ENCODE measurements at regions not wholly inside any gene's neighbourhood (a gene's known extent, or its start where the extent isn't known, plus 50 kb on each side); places are given as distances from the start of the nearest gene placed in this dataset.

DNA sequence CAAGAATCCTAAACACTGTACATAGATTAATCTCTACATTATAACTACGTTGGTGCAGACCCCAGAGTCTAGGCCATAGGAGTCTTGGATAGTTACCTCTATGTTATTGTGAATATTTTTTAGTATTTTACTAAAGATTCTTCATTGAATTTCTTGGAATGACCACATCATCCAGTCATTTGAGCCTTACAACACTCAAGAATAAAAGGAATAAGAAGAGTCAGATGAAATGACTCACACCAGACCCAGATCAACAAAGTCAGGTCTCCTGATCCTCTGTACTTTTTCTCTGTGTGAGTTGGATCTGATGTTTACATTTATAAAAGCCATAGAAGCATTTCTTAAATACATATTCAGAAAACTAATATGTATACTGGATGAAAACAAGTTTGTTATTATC lies 179.2 kb upstream of the ARHGAP20 start:
- Histone ChIP-seq H3K9me3 (ENCODE audit: control extremely low read depth in 1 of 5, control insufficient read depth in 4 of 5, insufficient read depth in 2 of 5, low read depth in 1 of 5, low read length in 4 of 5) (no peaks in the 10 kb centered on the region), H3K36me3 (ENCODE audit: control insufficient read depth in 4 of 4, insufficient read depth in 4 of 4, low read length in 3 of 4) (no peaks in the 10 kb centered on the region), H3K27me3 (replicated peaks in 2 of 5; ENCODE audit: control insufficient read depth in 4 of 5, insufficient read depth in 5 of 5, low read length in 4 of 5) (no peaks in the 10 kb centered on the region), H3K27ac (ENCODE audit: insufficient read depth in 1 of 2, low read depth in 1 of 2, low read length in 2 of 2, poor library complexity in 1 of 2, severe bottlenecking in 2 of 2) (no peak overlapping the region), H3K4me1 (ENCODE audit: control extremely low read depth in 1 of 4, control insufficient read depth in 4 of 4, insufficient read depth in 4 of 4, low read length in 3 of 4) (peaks cover 0 to 8% (median 5%) of the 10 kb centered on the region in 4 experiments), H3K4me3 (ENCODE audit: control insufficient read depth in 1 of 7, extremely low read depth in 1 of 7, insufficient read depth in 4 of 7, low read depth in 2 of 7, low read length in 6 of 7) (no peak overlapping the region)
- no CpG with 5 or more reads among the region's 1 CpG for WGBS (ENCODE audit: insufficient coverage)
- ChIA-PET CTCF (no interaction called here), POLR2A (no interaction called here)
- DNase-seq = no peak

DNA sequence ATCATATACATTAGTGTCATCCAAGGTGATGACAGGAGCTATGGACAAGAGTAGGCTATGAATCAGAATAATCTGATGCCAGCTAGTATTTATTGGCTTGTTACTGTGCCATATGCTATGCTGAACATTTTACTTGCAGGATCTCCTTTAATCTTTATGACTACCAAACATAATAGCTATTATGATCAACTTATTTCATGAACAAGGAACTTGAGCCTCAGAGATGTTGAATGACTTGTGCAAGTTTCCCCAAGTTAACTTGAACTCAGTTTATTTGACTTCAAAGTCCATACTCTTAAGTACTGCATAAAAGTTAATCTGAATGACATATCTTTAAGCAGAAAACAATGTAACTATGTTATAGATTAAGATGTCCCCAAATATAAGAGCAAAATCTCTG lies 178.8 kb upstream of the ARHGAP20 start:
- Histone ChIP-seq H3K27ac (ENCODE audit: insufficient read depth in 1 of 2, low read depth in 1 of 2, low read length in 2 of 2, poor library complexity in 1 of 2, severe bottlenecking in 2 of 2) (no peak overlapping the region), H3K4me3 (ENCODE audit: control insufficient read depth in 1 of 7, extremely low read depth in 1 of 7, insufficient read depth in 4 of 7, low read depth in 2 of 7, low read length in 6 of 7) (no peak overlapping the region), H3K36me3 (ENCODE audit: control insufficient read depth in 4 of 4, insufficient read depth in 4 of 4, low read length in 3 of 4) (no peaks in the 10 kb centered on the region), H3K9me3 (ENCODE audit: control extremely low read depth in 1 of 5, control insufficient read depth in 4 of 5, insufficient read depth in 2 of 5, low read depth in 1 of 5, low read length in 4 of 5) (no peaks in the 10 kb centered on the region), H3K27me3 (replicated peaks in 2 of 5; ENCODE audit: control insufficient read depth in 4 of 5, insufficient read depth in 5 of 5, low read length in 4 of 5) (no peaks in the 10 kb centered on the region), H3K4me1 (ENCODE audit: control extremely low read depth in 1 of 4, control insufficient read depth in 4 of 4, insufficient read depth in 4 of 4, low read length in 3 of 4) (peaks cover 0 to 8% (median 5%) of the 10 kb centered on the region in 4 experiments)
- CTCF ChIA-PET = no interaction called here
- POLR2A ChIA-PET = no interaction called here
- no peak for DNase-seq

DNA sequence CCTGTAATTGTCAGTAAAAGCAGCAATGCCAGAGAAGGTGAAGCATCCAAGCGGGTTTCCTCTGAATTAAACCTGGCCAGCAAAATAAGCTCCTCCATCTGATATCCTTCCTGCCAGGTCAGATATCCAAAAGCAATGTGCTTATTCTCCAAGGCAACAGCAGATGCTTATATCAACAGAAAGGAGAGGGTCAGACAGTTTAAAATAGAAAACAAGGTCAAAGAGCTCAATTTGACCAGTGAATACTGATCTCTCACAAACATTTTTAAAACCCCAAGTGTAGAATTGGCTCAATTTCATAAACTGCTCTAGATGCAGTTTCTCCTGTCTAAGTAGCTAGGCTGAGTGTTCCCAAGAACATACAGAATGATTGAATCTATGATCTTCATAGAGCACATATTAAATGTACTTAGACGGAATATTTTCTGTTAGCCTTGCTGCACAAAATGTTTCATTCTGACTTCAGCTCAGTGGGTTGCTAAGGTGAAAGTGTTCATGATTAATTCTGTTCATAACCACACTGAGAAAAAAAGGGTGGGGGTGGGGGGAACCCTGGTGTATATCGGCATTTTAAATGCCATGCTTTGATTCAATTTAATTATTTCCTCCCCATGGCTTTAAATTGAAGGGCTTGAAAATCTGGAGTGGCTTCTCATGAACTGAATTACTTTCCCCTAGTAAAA lies 174.2 kb upstream of the ARHGAP20 start:
- CTCF ChIA-PET = interaction anchor here (1.2 to 1.3 kb wide), 2 partner anchors 10 to 84 kb away, joined by 3 read pairs; no protein-coding TSS in a partner anchor
- no peak overlapping the region for H3K27ac ChIP-seq (ENCODE audit: insufficient read depth in 1 of 2, low read depth in 1 of 2, low read length in 2 of 2, poor library complexity in 1 of 2, severe bottlenecking in 2 of 2)
- DNase-seq = no peak
- peaks cover 0 to 6% (median 0%) of the 10 kb centered on the region in 4 experiments for H3K4me1 ChIP-seq (ENCODE audit: control extremely low read depth in 1 of 4, control insufficient read depth in 4 of 4, insufficient read depth in 4 of 4, low read length in 3 of 4)
- POLR2A ChIA-PET = interaction anchor here (1.1 kb wide), 1 partner anchor 20 kb away, joined by 5 read pairs; no protein-coding TSS in a partner anchor
- H3K9me3 ChIP-seq (ENCODE audit: control extremely low read depth in 1 of 5, control insufficient read depth in 4 of 5, insufficient read depth in 2 of 5, low read depth in 1 of 5, low read length in 4 of 5) = no peaks in the 10 kb centered on the region
- H3K4me3 ChIP-seq (ENCODE audit: control insufficient read depth in 1 of 7, extremely low read depth in 1 of 7, insufficient read depth in 4 of 7, low read depth in 2 of 7, low read length in 6 of 7) = no peak overlapping the region
- no peaks in the 10 kb centered on the region for H3K36me3 ChIP-seq (ENCODE audit: control insufficient read depth in 4 of 4, insufficient read depth in 4 of 4, low read length in 3 of 4)
- WGBS (ENCODE audit: insufficient coverage) = 100% methylated on average over 2 of the region's 3 CpGs
- H3K27me3 ChIP-seq (replicated peaks in 2 of 5; ENCODE audit: control insufficient read depth in 4 of 5, insufficient read depth in 5 of 5, low read length in 4 of 5) = no peaks in the 10 kb centered on the region

DNA sequence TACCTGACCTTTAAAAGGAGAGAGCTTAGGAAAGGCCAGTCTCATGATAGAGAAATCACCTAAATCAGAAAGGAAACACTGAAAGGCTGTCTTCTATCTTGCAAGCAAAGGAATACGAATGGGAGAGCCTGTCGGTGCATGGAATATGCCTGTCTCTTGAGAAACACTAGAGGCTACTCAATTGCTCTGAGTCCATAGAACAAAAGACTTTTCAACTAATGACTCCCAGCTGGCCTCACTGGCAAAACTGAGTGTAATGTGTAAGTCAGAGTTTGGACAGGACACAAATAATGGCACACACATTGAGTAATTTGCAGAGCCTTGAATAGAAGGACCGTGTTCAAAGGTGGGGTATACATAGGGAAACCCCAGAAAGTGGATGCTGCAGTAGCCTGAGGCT lies 171.0 kb upstream of the ARHGAP20 start:
- H3K9me3 ChIP-seq (ENCODE audit: control extremely low read depth in 1 of 5, control insufficient read depth in 4 of 5, insufficient read depth in 2 of 5, low read depth in 1 of 5, low read length in 4 of 5) = peaks cover 0 to under 1% (median 0%) of the 10 kb centered on the region in 5 experiments
- no peaks in the 10 kb centered on the region for H3K36me3 ChIP-seq (ENCODE audit: control insufficient read depth in 4 of 4, insufficient read depth in 4 of 4, low read length in 3 of 4)
- POLR2A ChIA-PET = no interaction called here
- WGBS (ENCODE audit: insufficient coverage) = 100% methylated on average over 3 of the region's 3 CpGs
- H3K27me3 ChIP-seq (replicated peaks in 2 of 5; ENCODE audit: control insufficient read depth in 4 of 5, insufficient read depth in 5 of 5, low read length in 4 of 5) = no peaks in the 10 kb centered on the region
- CTCF ChIA-PET = interaction anchor here (1.6 kb wide), 1 partner anchor 10 kb away, joined by 3 read pairs; no protein-coding TSS in a partner anchor
- H3K27ac ChIP-seq (ENCODE audit: insufficient read depth in 1 of 2, low read depth in 1 of 2, low read length in 2 of 2, poor library complexity in 1 of 2, severe bottlenecking in 2 of 2) = no peak overlapping the region
- peaks cover 0 to 6% (median 0%) of the 10 kb centered on the region in 4 experiments for H3K4me1 ChIP-seq (ENCODE audit: control extremely low read depth in 1 of 4, control insufficient read depth in 4 of 4, insufficient read depth in 4 of 4, low read length in 3 of 4)
- DNase-seq = no peak
- no peak overlapping the region for H3K4me3 ChIP-seq (ENCODE audit: control insufficient read depth in 1 of 7, extremely low read depth in 1 of 7, insufficient read depth in 4 of 7, low read depth in 2 of 7, low read length in 6 of 7)

DNA sequence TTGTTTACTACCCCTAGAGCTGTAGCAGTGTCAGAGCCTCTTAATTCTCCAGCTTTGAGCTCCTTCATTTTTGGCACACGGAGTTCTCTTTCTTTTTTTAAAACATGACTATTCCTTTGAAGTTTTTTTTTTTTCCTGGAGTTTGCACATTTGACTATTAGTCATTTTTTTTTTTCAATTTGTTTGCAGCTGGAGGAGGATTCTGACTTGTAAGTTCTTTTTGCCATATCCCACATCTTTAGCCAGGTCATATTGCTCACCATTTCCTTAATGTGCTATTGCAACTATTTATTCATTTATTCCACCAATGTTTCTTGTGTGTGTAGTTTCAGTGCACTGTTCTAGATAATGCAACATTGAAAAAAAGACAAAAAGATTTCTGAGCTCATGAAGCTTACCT lies 166.3 kb upstream of the ARHGAP20 start:
- Histone ChIP-seq H3K27ac (ENCODE audit: insufficient read depth in 1 of 2, low read depth in 1 of 2, low read length in 2 of 2, poor library complexity in 1 of 2, severe bottlenecking in 2 of 2) (no peak overlapping the region), H3K27me3 (replicated peaks in 2 of 5; ENCODE audit: control insufficient read depth in 4 of 5, insufficient read depth in 5 of 5, low read length in 4 of 5) (no peaks in the 10 kb centered on the region), H3K4me1 (ENCODE audit: control extremely low read depth in 1 of 4, control insufficient read depth in 4 of 4, insufficient read depth in 4 of 4, low read length in 3 of 4) (peaks cover 0 to 3% (median 0%) of the 10 kb centered on the region in 4 experiments), H3K4me3 (ENCODE audit: control insufficient read depth in 1 of 7, extremely low read depth in 1 of 7, insufficient read depth in 4 of 7, low read depth in 2 of 7, low read length in 6 of 7) (no peak overlapping the region), H3K36me3 (ENCODE audit: control insufficient read depth in 4 of 4, insufficient read depth in 4 of 4, low read length in 3 of 4) (no peaks in the 10 kb centered on the region), H3K9me3 (ENCODE audit: control extremely low read depth in 1 of 5, control insufficient read depth in 4 of 5, insufficient read depth in 2 of 5, low read depth in 1 of 5, low read length in 4 of 5) (peaks cover 0 to 4% (median 0%) of the 10 kb centered on the region in 5 experiments)
- ChIA-PET CTCF (no interaction called here), POLR2A (interaction anchor here (0.6 kb wide), 1 partner anchor 17 kb away, joined by 4 read pairs; no protein-coding TSS in a partner anchor)
- WGBS (ENCODE audit: insufficient coverage) = no CpG with 5 or more reads among the region's 1 CpG
- DNase-seq = no peak

DNA sequence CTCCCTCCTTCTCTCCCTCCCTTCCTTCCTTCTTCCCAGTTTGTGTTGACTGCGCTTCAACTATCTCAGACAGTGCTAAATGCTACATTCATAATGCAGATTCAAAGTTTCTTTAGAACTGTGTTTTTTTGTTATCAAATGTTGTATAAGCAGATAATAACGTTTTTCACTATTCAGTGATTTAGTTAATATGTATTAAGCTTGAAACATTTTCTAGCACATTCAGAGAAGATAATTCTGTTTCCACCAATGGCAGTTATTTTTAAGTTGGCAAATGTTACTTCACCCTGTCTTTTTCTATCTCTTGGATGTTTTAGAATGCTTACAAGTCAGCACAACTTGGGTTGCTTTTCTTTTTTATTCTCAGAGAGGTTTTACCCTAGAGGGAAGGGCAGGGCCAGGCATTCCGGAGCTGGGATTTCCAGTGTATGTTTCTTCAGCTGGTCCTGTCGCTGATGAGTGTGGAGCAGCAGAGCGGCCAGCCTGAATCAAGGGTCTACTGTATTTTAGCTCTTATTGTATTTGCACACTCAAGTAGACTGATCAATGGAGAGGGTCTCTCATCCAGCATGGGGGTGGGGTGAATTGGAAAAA lies 162.3 kb upstream of the ARHGAP20 start:
- H3K9me3 ChIP-seq (ENCODE audit: control extremely low read depth in 1 of 5, control insufficient read depth in 4 of 5, insufficient read depth in 2 of 5, low read depth in 1 of 5, low read length in 4 of 5) = peaks cover 0 to 4% (median 0%) of the 10 kb centered on the region in 5 experiments
- WGBS (ENCODE audit: insufficient coverage) = 95% methylated on average over 3 of the region's 5 CpGs
- no peak for DNase-seq
- ChIA-PET CTCF (no interaction called here), POLR2A (no interaction called here)
- no peaks in the 10 kb centered on the region for H3K27me3 ChIP-seq (replicated peaks in 2 of 5; ENCODE audit: control insufficient read depth in 4 of 5, insufficient read depth in 5 of 5, low read length in 4 of 5)
- H3K27ac ChIP-seq (ENCODE audit: insufficient read depth in 1 of 2, low read depth in 1 of 2, low read length in 2 of 2, poor library complexity in 1 of 2, severe bottlenecking in 2 of 2) = no peak overlapping the region
- H3K36me3 ChIP-seq (ENCODE audit: control insufficient read depth in 4 of 4, insufficient read depth in 4 of 4, low read length in 3 of 4) = no peaks in the 10 kb centered on the region
- no peaks in the 10 kb centered on the region for H3K4me1 ChIP-seq (ENCODE audit: control extremely low read depth in 1 of 4, control insufficient read depth in 4 of 4, insufficient read depth in 4 of 4, low read length in 3 of 4)
- no peak overlapping the region for H3K4me3 ChIP-seq (ENCODE audit: control insufficient read depth in 1 of 7, extremely low read depth in 1 of 7, insufficient read depth in 4 of 7, low read depth in 2 of 7, low read length in 6 of 7)

DNA sequence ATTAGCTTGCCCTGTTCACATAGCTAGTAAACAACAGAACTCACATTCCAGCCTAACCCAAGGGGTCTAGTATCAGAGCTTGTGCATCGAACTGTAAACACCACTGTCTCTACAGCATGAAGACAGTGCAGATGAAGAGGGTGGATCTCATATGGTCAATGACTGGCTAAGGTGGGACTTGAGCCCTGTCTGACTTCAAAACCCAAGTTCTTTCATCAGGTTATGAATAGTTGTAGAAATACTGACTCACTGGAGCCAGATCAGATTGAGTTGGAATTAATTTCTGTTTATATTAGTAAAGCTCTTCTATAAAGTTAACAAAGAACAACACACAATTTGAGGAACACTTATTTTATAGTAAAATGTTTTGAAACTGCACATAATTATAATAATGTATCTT lies 161.7 kb upstream of the ARHGAP20 start:
- CTCF ChIA-PET = interaction anchor here (0.8 to 0.9 kb wide), 2 partner anchors 9 to 25 kb away, joined by 3 read pairs; no protein-coding TSS in a partner anchor
- POLR2A ChIA-PET = no interaction called here
- Histone ChIP-seq H3K4me1 (ENCODE audit: control extremely low read depth in 1 of 4, control insufficient read depth in 4 of 4, insufficient read depth in 4 of 4, low read length in 3 of 4) (no peaks in the 10 kb centered on the region), H3K4me3 (ENCODE audit: control insufficient read depth in 1 of 7, extremely low read depth in 1 of 7, insufficient read depth in 4 of 7, low read depth in 2 of 7, low read length in 6 of 7) (no peak overlapping the region), H3K9me3 (ENCODE audit: control extremely low read depth in 1 of 5, control insufficient read depth in 4 of 5, insufficient read depth in 2 of 5, low read depth in 1 of 5, low read length in 4 of 5) (peaks cover 0 to 4% (median 0%) of the 10 kb centered on the region in 5 experiments), H3K27ac (ENCODE audit: insufficient read depth in 1 of 2, low read depth in 1 of 2, low read length in 2 of 2, poor library complexity in 1 of 2, severe bottlenecking in 2 of 2) (no peak overlapping the region), H3K27me3 (replicated peaks in 2 of 5; ENCODE audit: control insufficient read depth in 4 of 5, insufficient read depth in 5 of 5, low read length in 4 of 5) (no peaks in the 10 kb centered on the region), H3K36me3 (ENCODE audit: control insufficient read depth in 4 of 4, insufficient read depth in 4 of 4, low read length in 3 of 4) (no peaks in the 10 kb centered on the region)
- DNase-seq = no peak
- WGBS (ENCODE audit: insufficient coverage) = no CpG with 5 or more reads among the region's 1 CpG
